Activated CD4-positive, alpha-beta T cell treated with anti-CD3 and anti-CD28 coated beads for 24 hours (primary cell): ENCODE measurements at regions not wholly inside any gene's neighbourhood (a gene's known extent, or its start where the extent isn't known, plus 50 kb on each side); places are given as distances from the start of the nearest gene placed in this dataset.

Experiments
- DNase-seq, 2 donors: peaks; one replicate each; pipeline ENCODE4 v3.0.0-alpha.2; 2020; ENCODE audit warnings: low read depth in 2 of 2

DNA sequence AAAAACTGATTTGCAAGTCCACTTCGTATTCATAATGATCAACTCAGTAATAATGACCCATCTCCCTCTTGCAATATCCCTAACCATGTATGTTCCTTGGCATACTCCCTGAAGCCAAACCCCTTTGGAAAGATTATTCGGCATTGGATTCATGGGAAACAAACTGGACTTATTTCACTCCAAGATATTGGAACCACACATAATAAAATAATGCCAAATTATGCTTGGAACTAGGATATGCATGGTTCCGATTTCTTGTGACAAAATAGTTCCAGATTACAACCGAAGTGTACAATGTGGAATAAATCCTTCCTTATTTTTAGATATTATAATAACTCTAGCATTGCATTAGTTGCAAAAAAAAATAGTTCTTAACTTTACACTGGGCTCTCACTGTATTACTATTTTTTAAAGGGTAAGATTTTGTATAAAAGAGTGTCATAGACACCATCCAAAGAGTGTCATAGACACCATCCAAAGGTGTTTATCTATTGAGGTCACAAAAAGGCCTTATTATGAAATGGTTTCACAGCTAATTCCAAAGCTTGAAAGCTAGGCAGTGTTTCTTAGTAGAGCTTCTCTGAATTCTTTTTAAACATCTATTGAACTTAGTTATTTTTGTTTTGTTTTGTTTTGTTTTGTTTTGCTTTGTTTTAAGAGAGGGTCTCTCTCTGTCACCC lies 410.9 kb upstream of the JARID2 start:
- DNase-seq: no peak

DNA sequence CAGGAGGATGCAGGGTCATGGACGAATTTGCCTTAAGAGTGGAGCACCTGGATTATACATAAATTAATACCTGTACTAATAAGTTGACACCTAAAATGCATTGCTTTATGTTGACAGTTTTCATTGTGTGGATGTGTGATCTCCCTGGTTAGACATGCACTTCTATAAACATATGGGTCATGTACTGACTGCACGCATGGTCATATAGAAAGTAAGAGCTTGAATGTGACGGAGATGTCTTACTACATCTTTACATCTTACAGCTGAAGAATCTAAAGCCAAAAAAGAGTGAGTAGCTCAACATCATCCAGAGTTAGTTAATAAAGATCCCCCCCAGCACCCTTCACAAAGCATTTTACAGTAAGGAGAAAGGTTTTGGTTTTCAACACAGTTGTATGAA lies 408.4 kb upstream of the JARID2 start:
- no peak for DNase-seq

DNA sequence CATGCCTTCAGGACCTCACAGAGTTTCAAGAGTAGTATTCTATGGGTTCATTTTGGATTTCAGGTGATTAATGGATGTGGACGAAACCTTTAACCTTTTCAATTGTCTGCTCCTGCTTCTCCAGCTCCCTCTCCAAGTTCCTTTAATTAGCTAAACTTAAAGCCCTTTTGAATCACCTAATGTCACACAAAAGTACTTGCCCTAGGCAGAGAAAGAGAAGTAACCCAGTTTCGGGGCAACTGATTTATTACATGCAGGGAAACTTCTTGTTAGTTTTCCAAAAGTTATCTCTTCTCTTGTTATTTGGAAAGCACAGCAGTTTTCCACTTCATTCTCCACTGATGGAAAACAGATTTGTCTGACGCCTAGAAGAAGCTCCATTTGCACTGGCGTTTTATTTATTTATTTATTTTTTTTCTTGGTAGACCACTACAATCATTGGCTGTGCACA lies 407.7 kb upstream of the JARID2 start:
- no peak for DNase-seq

DNA sequence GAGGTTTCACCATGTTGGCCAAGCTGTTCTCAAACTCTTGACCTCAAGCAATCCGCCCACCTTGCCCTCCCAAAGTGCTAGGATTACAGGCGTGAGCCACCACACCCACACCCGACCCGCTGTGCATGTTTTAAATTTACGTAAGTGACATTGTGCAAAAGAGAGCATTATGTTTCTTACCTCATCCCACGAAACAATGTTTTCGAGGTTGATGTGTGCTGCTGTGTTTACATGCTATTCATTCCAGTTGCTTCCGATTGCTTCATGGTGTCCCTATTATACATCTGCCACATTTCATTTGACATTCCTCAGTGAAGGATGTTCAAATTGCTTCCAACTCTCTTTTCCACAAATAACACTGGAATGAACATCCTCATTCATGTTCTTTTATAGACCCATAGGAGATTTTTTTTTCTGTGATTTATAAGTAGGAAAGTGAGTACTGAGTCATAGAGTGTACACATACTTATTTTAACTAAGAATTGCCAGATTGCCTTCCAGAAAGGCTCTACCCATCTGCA lies 403.9 kb upstream of the JARID2 start:
- DNase-seq: no peak

DNA sequence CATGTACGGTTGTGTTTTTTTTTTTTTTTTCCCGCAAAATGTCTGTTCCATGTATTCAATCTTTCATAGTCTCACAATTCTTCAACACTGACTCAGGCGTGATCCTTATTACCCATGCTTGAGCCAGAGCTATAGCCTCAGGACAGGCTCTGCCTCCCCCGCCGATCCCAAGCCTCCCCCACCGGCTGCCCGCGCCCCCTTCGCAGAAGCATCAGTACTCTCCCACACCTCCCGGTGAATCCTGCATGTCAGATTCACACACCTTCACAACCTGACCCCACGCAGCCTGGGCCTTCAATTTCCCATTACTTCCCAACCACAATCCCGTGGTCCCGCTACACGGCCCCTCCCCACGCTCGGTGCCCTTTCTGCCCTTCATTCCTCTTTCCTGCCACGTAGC lies 401.5 kb upstream of the JARID2 start:
- no peak for DNase-seq

DNA sequence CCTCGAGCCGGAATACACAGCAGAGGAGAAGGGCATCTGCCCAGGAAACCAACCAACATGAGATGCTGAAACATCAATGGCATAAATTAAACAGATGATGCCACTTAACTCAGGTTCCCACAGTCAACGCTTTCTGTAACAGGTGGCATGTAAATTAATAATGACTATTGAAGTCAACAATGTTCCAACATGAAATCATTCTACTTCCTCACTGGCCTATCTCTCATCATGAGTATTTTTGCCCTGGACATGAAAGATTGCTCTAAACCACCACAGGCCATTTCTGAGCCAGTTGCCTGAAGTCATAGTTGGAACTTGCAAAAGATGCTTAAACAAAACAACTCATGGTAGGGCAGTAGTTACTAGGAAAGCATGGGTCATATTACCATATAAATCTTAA lies 397.9 kb upstream of the JARID2 start:
- DNase-seq: no peak

GRCh38 chr6:14849185-14849584 lies 396.7 kb upstream of the JARID2 start:
- DNase-seq: no peak

DNA sequence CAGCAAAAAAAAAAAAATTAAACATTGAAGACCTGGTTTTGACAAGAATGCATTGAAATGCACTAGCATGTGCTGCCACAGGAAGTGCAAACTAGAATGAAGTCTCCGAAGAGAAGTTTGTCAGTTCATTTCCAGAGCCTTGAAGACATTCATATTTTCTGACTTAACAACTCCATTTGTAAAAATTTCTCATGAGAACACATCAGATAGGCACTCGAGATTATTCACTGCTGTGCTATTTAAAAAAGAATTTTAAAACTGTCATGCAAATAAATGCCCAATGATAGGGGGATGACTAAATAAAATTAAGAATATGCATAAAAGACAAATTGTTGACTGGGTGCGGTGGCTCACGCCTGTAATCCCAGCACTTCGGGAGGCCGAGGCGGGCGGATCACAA lies 394.6 kb upstream of the JARID2 start:
- DNase-seq: no peak

DNA sequence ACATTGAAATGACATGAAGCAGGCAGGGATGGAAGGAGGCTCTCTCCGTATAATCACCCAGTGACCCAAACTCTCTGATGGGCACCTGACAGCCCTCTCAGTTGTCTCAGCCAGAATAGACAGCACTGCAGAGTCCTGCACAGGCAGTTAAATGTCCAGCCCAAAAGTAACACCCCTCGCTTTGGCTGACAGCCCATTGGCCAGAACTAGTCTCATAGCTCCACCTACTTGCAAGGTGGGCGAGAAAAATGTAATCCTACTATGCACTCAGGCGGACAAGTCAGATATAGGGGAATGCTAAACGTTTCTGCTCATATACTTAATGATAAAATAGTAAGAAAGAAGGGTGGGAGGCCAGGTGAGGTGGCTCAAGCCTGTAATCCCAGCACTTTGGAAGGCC lies 393.5 kb upstream of the JARID2 start:
- DNase-seq: no peak

- DNase-seq: no peak
Measured at GRCh38 chr6:14856177-14856576, 389.7 kb upstream of the JARID2 start.

- DNase-seq: no peak
Measured at GRCh38 chr6:14857001-14857400, 388.9 kb upstream of the JARID2 start.

DNA sequence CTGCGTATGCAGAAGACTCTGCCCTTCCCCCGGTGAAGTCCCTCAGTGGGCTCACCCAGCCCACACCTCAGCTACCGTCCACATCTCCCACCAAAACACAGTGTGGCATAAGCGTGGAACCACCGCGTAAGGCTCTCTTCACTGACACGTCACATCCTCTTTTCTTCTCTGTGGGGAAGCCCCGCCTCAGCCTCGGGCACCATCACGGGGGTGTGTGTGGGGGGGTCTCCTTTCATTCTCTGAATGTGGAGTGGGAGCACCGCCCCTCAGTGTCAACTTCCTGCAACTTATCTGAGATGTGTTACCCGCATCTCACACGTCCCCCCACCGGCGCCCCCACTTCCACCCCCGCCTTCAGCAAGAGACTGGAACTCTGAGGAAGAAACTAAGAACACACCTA lies 388.4 kb upstream of the JARID2 start:
- DNase-seq: peak; percentile 48 to 69

GRCh38 chr6:14858808-14859207 lies 387.1 kb upstream of the JARID2 start:
- no peak for DNase-seq

- DNase-seq: no peak
Measured at GRCh38 chr6:14860774-14861173, 385.1 kb upstream of the JARID2 start.

DNA sequence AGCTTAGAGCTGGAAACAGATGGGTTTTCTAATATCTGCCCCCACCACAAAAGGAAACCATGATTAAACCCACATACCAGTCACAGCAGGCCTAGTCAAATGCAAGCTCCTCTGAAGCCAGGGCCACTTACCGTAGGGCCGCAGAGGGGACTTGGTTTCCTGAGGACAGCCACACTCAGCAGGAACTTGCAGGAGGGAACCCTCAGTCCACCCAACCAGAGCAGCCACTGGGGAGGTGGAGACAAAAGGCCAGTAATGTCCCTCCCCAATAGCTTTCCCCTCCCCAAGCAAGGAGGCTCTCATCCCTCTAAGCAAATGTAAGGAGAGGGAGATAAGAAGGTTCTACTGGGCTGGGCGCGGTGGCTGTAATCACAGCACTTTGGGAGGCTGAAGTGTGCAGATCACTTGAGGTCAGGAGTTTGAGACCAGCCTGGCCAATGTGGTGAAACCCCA lies 384.4 kb upstream of the JARID2 start:
- no peak for DNase-seq

DNA sequence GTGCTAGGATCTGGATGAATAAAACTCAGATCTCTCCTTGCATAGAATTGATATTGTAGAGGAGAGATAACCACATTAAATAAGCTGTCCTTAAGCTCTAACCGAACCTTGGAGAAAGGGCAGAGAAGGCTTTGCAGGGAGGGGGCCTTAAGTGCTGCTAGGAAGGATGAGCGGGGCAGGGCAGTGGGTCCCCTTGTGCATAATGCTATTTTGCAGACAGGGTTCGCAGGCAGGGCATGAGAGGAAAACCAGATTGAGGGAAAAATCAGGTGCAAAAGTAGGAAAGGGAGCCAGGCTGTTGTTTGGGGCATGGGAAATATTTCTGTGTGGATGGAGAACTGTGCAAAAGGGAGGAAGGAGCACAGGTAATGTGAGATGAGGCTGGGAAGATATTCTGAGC lies 383.0 kb upstream of the JARID2 start:
- DNase-seq: no peak

GRCh38 chr6:14863902-14864850 lies 381.7 kb upstream of the JARID2 start:
- DNase-seq: no peak

DNA sequence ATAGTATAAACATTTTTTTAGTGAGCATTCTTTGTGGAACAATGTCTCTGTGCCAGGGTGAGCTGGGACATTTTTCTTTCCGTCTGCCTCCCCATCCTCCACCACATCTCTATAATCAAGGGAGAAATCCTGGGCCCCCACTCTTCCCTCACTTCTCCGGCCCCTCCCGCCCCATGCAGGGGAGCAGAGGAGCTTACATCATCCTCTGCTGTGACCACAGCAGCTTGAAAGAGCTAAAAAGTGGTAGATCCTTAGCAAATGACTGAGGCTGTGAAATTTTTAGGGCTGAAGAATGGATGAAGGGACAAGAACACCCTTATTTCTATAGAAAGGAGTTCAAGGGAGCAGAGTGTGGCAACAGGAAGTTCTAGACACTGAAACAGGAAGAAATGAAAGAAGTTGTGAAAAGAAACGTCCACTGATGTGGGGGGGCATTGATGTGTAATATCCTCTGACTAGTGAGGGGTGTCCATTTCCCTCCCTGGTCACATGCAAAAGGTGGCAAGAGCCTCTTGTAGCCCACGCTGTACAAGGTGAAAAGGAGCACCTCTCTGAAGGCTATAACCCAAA lies 380.3 kb upstream of the JARID2 start:
- no peak for DNase-seq

DNA sequence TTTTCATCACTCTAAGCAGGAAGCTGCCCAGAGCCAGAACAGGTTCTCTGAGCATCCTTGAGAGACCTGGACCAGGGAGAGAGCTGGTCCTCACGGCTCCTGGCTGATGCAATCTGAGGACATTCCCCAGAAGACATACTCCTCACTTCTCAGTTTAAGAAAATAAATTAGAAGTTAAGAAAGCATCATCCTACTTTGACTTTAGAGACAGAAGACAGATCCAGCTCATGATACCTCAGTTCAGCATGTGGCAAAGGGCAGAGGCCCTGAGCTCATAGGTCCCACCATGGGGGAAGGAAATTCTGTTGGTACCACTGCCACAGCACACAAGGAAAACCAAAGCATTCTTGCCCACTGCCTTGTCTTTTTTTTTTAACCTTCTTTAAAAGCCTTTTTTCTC lies 378.1 kb upstream of the JARID2 start:
- DNase-seq: no peak

DNA sequence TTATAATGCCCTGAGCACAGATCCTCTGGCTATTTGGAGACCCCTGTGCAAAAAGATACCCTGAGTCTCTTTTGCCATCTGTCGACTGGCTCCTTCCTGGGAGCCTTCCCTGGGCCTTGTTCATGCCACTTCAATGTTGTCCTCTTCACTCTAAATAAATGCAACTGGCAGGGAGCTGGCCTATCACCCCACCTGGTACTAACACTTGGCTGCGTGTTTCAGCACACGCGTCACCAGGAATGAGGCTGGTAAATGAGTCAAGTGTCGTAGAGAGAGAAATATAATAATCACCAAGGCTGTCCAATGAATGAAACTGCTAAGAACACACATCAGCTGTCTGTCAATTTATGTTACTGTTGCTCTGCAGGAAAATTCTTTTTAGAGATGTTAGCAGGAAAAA lies 374.6 kb upstream of the JARID2 start:
- DNase-seq: no peak

GRCh38 chr6:14873101-14873500 lies 372.8 kb upstream of the JARID2 start:
- DNase-seq: no peak

- no peak for DNase-seq
Measured at GRCh38 chr6:14873781-14874441, 372.0 kb upstream of the JARID2 start.
